Stimulated activated CD4-positive, alpha-beta T cell treated with anti-CD3 and anti-CD28 coated beads, Interleukin-4, amount 100 ng/mL, for 24 hours (primary cell): ENCODE measurements at regions not wholly inside any gene's neighbourhood (a gene's known extent, or its start where the extent isn't known, plus 50 kb on each side); places are given as distances from the start of the nearest gene placed in this dataset.
"Not testable (repeated sequence)": the region's sequence is repeated elsewhere in the genome, so short reads cannot be mapped to it uniquely, and the experiment has no call there.

Source experiments
- DNase-seq: peaks from one replicate; pipeline ENCODE4 v3.0.0-alpha.2; 2020

GRCh38 chr9:71268871-71269635, 147.6 kb upstream of the TRPM3 start:
- DNase-seq = no peak

GRCh38 chr9:71263451-71263850, 142.0 kb upstream of the TRPM3 start:
- DNase-seq = no peak

GRCh38 chr9:71260419-71260818, 139.0 kb upstream of the TRPM3 start:
- not testable (repeated sequence) for DNase-seq

DNA sequence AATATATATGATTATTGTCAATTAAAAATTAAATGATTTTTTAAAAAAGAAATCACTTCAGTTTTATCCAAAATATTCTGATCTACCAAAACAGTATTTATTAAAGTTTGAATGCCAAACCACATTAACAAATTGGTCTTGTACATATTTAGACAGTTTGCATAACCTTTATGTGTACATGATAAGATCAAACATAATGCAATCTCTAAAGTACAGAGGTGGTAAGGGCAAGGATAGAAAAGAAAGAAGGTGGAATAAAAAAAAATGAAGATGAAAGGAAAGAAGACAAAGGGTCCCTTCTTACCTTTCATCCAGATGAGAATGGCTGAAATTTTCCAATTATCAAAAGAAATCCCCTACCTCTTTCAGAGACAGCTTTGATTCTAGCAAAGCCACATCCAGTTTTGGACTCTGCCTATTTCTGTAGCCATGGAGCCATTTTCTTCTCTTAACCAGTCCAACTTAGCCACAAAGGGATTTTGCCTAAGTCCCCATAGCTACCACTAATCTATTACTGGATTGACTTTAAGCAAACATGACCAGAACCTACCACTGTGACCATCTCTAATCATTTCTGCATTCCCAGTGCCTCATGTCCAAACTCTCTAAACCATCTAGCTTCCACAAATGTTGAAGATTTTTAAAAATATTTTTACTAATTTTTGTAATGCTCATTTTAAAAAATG, 133.3 kb upstream of the TRPM3 start:
- no peak for DNase-seq

DNA sequence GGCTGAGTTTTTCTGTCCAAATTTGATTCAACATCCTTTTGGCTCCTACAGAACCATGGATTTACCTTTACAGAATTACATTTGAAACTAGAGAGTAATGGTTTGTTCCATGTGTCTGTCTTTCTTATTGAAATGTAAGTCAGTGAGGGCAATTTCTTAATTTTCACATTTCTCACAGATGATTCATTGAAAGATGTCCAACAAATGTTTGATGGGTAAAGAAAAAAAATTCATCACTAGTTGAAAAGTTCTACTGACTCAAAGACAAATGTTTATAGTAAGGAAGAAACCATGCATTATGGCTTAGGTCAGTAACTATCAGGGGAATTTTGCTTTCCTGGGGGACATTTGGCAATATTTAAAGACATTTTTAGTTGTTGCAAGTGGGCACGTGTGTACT, 131.6 kb upstream of the TRPM3 start:
- no peak for DNase-seq

- DNase-seq = no peak
Observed at GRCh38 chr9:71250581-71250980, 129.2 kb upstream of the TRPM3 start.

- no peak for DNase-seq
Observed at GRCh38 chr9:71249729-71250317, 128.4 kb upstream of the TRPM3 start.

DNA sequence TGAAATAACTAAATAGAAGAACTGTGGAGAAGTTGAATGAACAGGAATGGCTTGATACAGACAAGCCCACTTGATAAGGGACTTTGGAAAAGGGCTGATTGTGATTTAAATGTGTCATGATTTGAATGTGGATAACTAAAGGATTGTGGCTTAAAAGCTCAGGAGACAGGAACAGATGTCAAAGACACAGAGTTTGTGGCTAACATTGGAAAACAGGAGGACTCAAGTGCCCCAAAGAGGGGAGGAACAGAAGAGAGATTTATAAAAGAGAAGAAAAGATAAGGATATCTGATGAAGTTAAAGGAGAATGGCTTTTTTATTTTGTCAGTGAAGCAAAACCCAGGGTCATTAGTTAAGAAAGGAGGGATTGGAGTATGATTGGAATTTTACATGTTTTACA, 124.2 kb upstream of the TRPM3 start:
- DNase-seq = no peak

- DNase-seq = no peak
Observed at GRCh38 chr9:71243951-71244350, 122.5 kb upstream of the TRPM3 start.

DNA sequence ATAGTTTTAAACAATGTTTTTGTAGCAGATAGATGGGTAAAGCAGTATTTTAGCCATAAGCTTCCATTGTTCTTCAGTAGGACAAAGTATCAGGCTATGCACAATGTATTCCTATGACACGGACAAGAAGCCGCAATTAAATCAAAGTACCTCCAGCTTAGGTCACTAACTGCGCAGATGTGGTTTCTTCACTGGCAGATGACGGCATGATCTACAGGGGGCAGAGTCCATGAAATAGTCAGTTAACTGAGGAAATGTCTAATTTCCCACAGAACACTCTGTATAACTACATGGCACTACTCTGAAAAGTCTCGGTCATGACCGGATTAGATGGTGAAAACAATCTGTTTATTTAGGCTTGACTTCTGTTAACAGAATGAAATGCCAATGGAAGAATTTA, 120.7 kb upstream of the TRPM3 start:
- no peak for DNase-seq

GRCh38 chr9:71237051-71237450, 115.6 kb upstream of the TRPM3 start:
- DNase-seq = no peak

GRCh38 chr9:71233646-71234045, 112.2 kb upstream of the TRPM3 start:
- DNase-seq = no peak

GRCh38 chr9:71223953-71224538, 102.6 kb upstream of the TRPM3 start:
- DNase-seq = no peak

DNA sequence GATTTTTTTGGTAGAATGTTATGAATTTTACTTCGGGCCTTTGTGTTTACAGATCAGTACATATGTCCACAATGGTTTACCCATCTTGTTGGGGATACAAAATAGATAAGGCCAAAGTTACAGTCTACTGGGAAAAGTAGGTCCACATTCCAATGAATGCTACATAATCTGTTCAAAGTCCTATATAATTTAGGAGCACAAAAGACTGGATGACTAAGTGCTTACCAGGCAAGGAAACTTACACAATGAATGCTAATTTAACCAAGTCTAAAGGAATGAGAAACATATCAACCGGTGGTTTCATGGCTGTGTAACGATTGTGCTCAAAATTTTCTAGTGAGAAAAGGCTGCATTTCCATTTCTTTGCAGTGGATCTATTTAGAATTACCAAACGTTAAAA, 97.4 kb upstream of the TRPM3 start:
- DNase-seq = no peak

GRCh38 chr9:71213633-71214032, 92.2 kb upstream of the TRPM3 start:
- no peak for DNase-seq

- no peak for DNase-seq
Observed at GRCh38 chr9:71210326-71210725, 88.9 kb upstream of the TRPM3 start.

DNA sequence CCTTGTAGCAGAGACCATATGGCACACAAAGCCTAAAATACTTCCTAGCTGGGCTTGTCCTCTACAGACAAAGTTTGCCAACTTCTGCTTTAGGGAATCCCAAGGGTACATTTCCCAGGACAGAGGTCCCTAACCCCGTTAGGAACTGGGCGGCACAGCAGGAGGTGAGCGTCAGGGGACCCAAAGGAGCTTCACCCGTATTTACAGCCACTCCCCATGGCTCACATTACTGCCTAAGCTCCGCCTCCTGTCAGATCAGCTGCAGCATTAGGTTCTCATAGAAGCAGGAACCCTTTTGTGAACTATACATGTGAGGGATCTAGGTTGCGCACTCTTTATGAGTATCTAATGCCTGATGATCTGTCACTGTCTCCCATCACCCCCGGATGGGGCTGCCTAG, 88.5 kb upstream of the TRPM3 start:
- no peak for DNase-seq

DNA sequence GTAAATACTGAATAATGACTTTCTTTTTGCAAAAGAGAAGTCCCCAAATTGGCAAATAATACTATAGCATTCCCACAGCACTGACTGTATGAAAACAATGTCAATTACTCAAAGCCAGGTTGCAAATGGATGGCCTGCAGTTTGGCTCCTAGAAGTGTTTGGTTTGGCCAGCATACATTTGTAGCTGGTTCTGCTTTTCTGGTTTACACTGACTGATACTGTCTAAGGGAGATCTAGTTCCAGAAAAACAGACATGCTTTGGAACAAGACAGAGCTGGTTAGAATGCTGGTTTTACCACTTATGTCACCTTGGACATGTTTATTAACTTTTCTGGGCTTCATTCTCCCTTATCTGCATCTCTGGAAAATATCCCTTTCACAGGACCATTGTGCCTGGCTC, 81.5 kb upstream of the TRPM3 start:
- no peak for DNase-seq

DNA sequence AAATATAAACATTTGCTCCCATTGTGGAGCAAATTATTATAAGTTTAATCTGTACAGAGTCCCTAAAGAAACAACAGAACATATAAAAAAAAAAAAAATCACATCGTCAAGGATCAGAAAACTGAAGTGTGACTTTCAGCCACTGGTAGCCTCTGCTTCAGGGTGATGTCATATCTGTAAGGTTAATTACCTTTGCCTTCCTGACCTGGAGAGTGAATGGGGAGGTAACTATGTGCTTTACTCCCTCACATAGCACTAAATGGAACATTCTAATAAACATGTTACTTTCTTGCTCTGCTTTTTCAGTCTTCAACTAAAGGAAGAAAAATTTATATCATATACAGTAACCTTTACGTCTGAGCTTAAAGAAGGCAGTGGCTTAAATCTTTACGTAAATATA, 70.3 kb upstream of the TRPM3 start:
- DNase-seq = no peak

DNA sequence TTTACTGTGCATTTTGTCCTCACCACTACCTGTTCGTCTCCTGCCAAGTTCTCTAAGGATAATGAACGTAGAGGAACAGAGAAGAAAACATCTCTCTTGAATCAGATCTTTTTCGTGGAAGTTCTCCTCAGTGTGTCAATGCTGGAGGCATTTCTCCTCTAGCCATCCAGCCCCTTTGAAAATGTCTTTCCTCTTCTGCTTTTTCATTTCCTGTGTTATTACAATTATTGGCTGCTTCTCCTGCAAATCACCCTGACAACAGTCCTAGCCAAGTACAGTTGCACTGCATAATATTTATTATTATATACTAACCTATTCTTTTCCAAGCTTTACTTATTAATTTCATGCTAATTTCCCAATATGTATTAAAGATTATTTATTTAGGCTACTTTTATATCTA, 61.8 kb upstream of the TRPM3 start:
- DNase-seq = no peak

DNA sequence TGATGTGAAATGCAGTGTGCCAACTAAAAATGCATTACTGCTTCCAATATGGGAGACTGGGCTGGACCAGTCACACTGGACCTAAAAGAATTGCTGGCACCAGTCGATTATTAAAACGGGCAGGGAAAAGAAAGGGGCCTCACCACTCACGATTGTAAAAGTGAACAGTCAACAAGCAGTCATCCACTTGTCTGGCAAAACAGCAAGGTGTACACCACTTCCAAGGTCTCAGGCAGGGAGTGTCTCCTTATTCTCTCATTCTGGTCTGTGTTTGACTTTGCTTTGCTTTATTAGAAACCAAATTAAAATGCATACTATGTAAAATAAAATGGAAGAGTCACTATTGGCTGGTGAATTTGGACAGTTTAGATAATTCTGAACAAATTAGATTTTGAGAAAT, 57.8 kb upstream of the TRPM3 start:
- no peak for DNase-seq

- DNase-seq = no peak
Observed at GRCh38 chr9:71177901-71178300, 56.5 kb upstream of the TRPM3 start.

DNA sequence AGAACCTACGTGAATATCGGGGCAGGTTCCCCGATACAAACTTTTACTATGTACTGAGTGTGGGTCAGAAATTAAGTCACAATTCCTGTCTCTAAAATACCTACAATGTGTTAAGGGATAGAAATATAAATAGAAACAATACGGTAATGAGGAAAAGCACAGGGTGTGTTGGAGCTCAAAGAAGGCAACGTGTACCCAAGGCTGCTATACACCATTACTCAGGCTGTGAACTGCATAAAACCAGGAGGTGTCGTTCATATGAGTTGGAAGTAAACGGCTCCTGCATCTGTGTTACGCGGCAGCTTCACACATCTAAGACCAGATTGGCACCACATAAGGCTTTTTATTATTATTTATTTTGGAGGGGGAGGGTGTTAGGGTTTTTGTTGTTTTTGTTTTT, 50.1 kb upstream of the TRPM3 start:
- DNase-seq = no peak
